Mucosa of descending colon (tissue), 3 donors: ENCODE measurements at regions not wholly inside any gene's neighbourhood (a gene's known extent, or its start where the extent isn't known, plus 50 kb on each side); places are given as distances from the start of the nearest gene placed in this dataset.

Experiments used
- ATAC-seq: fragments of 200-7000 bp; cut with Tn5 transposase; one replicate; pipeline ENCODE4 v1.9.1; 2020; ENCODE audit warnings: mild to moderate bottlenecking, moderate library complexity
- DNase-seq, 3 donors: peaks; one replicate each; pipeline ENCODE4 v3.0.0-alpha.2; 2020
- H3K36me3 ChIP-seq: fragments of 200-600 bp; one replicate; pipeline ENCODE4 v1.8.0; 2021; ENCODE audit warnings: low read depth, mild to moderate bottlenecking
- H3K4me1 ChIP-seq: fragments of 200-600 bp; one replicate; pipeline ENCODE4 v1.8.0; 2021; ENCODE audit warnings: low read depth, mild to moderate bottlenecking
- H3K4me3 ChIP-seq: fragments of 200-600 bp; one replicate; pipeline ENCODE4 v1.8.0; 2021; ENCODE audit warnings: mild to moderate bottlenecking
- H3K9me3 ChIP-seq: fragments of 200-600 bp; one replicate; pipeline ENCODE4 v1.8.0; 2021; ENCODE audit warnings: mild to moderate bottlenecking
- CTCF ChIP-seq: fragments of 200-600 bp; IDR thresholded peaks from one replicate; pipeline ENCODE4 v1.8.0; 2022; ENCODE audit warnings: antibody characterized with exemption, mild to moderate bottlenecking
- intact Hi-C, 2 donors: fragments of 100-400 bp; cut with DNase I in 1 of 2; cut with micrococcal nuclease in 1 of 2; formaldehyde crosslinking; loops; one replicate each; pipeline versions ENCODE4 v1.11.0 to v1.11.1; 2022; cut with DNase I, micrococcal nuclease
- donor health status: DM: no; HTN: no; CAD: no; lungs with moderate emphysema.
- donor health status: DM: no; HTN: no; CAD: no.
- donor health status: DM: no; HTN: yes; CAD: no.

- Histone ChIP-seq H3K4me3 (no peak overlapping the region), H3K36me3 (no peaks in the 10 kb centered on the region), H3K4me1 (no peaks in the 10 kb centered on the region), H3K9me3 (no peaks in the 10 kb centered on the region)
- ATAC-seq (no peak), DNase-seq (no peak)
- intact Hi-C loops = no loop called here
- TF ChIP-seq CTCF = no peak
Measured at GRCh38 chr5:51034222-51034901, 348.9 kb upstream of the ISL1 start.

GRCh38 chr5:51039424-51040329, 343.6 kb upstream of the ISL1 start:
- DNase-seq (no peak), ATAC-seq (no peak)
- intact Hi-C loops = no loop called here
- no peak for TF ChIP-seq CTCF
- Histone ChIP-seq H3K4me1 (no peaks in the 10 kb centered on the region), H3K36me3 (no peaks in the 10 kb centered on the region), H3K4me3 (no peak overlapping the region), H3K9me3 (no peaks in the 10 kb centered on the region)

- TF ChIP-seq CTCF = no peak
- DNase-seq (no peak), ATAC-seq (no peak)
- Histone ChIP-seq H3K4me3 (no peak overlapping the region), H3K4me1 (no peaks in the 10 kb centered on the region), H3K36me3 (no peaks in the 10 kb centered on the region), H3K9me3 (no peaks in the 10 kb centered on the region)
- intact Hi-C loops = no loop called here
Measured at GRCh38 chr5:51043745-51044144, 339.5 kb upstream of the ISL1 start.

GRCh38 chr5:51047369-51047768, 335.9 kb upstream of the ISL1 start:
- intact Hi-C loops = no loop called here
- no peaks in the 10 kb centered on the region for H3K4me1 ChIP-seq
- no peak for DNase-seq
- no peak overlapping the region for H3K4me3 ChIP-seq
- no peak for TF ChIP-seq CTCF
- no peaks in the 10 kb centered on the region for H3K36me3 ChIP-seq
- H3K9me3 ChIP-seq = no peaks in the 10 kb centered on the region
- ATAC-seq = no peak

GRCh38 chr5:51053361-51053760, 329.9 kb upstream of the ISL1 start:
- TF ChIP-seq CTCF = no peak
- intact Hi-C loops = no loop called here
- no peaks in the 10 kb centered on the region for H3K9me3 ChIP-seq
- ATAC-seq = peak; percentile 75
- H3K4me1 ChIP-seq = no peaks in the 10 kb centered on the region
- H3K4me3 ChIP-seq = no peak overlapping the region
- H3K36me3 ChIP-seq = no peaks in the 10 kb centered on the region
- DNase-seq = no peak
